Adrenal gland (tissue), 5 donors: ENCODE measurements at regions not wholly inside any gene's neighbourhood (a gene's known extent, or its start where the extent isn't known, plus 50 kb on each side); places are given as distances from the start of the nearest gene placed in this dataset.

Experiments used
- POLR2A ChIP-seq, 2 donors: fragments of 450-650 bp; IDR thresholded peaks; one replicate each; pipeline ENCODE4 v1.6.1; 2017; ENCODE audit warnings: antibody characterized with exemption in 2 of 2, mild to moderate bottlenecking in 2 of 2, moderate library complexity in 1 of 2
- TF ChIP-seq, protein P1 (sequence below), 6 experiments: fragments of 450-650 bp in 4 of 6; fragments of 200-600 bp in 2 of 6; sonication (generic) in 1 of 6; IDR thresholded peaks; 1 replicate in 5 of 6; 2 replicates in 1 of 6; pipeline versions ENCODE4 v1.5.1 to v1.8.0; 2016 to 2021; ENCODE audit warnings: antibody characterized with exemption in 6 of 6, mild to moderate bottlenecking in 2 of 6, moderate library complexity in 1 of 6
- donor health status: DM: no; HTN: no; CAD: no.

DNA sequence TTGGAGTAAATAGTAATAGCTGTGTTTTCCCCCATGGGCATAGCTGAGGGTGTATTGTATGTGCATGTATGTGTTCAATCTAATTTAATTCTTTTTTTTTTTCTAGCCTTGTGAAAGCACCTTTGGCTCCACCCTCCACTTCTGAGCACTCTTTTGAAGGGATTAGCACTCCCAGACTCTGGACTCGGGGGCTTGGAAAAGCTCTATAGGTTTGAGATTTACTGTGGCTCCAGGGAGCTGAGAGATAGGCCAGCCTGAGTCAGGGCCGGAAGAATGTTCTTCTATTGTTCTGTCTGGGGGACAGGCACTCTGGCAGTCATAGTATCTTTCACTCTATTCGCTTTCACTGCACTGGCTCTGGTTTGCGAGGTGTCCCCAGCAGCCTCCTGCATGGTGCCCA is 540.0 kb upstream of the TBX3 start:
- TF ChIP-seq, protein P1, sequence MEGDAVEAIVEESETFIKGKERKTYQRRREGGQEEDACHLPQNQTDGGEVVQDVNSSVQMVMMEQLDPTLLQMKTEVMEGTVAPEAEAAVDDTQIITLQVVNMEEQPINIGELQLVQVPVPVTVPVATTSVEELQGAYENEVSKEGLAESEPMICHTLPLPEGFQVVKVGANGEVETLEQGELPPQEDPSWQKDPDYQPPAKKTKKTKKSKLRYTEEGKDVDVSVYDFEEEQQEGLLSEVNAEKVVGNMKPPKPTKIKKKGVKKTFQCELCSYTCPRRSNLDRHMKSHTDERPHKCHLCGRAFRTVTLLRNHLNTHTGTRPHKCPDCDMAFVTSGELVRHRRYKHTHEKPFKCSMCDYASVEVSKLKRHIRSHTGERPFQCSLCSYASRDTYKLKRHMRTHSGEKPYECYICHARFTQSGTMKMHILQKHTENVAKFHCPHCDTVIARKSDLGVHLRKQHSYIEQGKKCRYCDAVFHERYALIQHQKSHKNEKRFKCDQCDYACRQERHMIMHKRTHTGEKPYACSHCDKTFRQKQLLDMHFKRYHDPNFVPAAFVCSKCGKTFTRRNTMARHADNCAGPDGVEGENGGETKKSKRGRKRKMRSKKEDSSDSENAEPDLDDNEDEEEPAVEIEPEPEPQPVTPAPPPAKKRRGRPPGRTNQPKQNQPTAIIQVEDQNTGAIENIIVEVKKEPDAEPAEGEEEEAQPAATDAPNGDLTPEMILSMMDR (IDR thresholded peaks at IDR 0.05), result no peak
- TF ChIP-seq POLR2A (IDR thresholded peaks at IDR 0.05), result no peak
